ENCODE measurements at regions not wholly inside any gene's neighbourhood (a gene's known extent, or its start where the extent isn't known, plus 50 kb on each side); places are given as distances from the start of the nearest gene placed in this dataset.

GRCh38 chr15:61736790-61737189 lies 323.5 kb downstream of the VPS13C start:
- no peak for DNase-seq

GRCh38 chr15:61731099-61731498 lies 329.1 kb downstream of the VPS13C start:
- DNase-seq: no peak

DNA sequence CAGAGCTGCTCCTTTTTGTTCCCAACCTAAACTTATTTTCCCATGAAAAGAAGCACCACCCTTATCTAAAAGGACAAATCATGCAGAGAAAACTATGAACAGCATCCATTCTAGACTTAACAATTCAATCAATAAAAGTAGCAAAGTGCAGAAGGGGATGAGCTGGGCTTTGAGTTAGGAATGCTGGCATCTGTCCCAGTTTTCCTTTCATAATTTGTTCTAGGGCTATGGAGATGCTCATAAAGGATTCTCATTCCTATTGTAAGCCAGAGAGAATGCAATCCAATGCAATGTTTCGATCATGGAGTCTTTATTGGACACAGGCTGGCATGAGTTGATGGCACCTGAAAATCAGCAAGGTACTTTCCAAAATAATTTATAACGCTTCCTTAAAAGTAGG lies 330.6 kb downstream of the VPS13C start:
- no peak for DNase-seq

- DNase-seq: no peak
These were observed 334.1 kb downstream of the VPS13C start for GRCh38 chr15:61726166-61726565.

- no peak for DNase-seq
These were observed 335.0 kb downstream of the VPS13C start for GRCh38 chr15:61725251-61725650.

DNA sequence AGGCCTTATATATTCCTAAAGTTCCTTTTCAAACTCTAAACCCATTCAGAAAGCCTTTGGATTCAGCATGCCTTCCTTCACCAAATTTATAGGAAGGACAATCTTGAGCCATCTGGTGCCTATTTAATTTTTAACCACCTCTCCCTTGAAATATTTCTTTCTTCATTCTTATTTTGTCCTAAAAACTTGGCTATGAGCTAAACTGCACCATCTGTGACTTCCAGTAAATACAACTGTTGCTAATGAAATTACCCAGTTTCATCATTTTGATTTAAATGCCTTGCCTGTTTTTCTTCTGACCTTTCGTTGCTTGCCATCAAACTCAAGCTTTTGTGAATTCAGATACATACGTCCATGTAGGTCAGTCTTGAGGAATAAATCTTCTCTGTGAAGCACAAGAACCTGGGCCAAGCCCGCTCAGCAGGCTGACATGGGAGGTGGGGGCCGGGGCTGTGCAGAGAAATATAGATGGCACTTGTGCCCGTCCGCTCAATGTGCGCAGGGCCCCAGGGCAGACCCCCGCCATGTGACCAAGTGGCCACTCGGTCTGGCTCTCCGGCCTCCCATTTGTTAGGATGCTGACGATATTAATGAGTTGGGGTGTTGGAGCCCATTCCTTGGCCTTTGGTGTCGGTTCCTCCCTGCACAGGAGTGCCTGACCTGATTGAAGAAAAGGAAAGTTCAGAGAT lies 335.9 kb downstream of the VPS13C start:
- DNase-seq: no peak

- DNase-seq: no peak
These were observed 338.8 kb downstream of the VPS13C start for GRCh38 chr15:61721418-61721817.

DNA sequence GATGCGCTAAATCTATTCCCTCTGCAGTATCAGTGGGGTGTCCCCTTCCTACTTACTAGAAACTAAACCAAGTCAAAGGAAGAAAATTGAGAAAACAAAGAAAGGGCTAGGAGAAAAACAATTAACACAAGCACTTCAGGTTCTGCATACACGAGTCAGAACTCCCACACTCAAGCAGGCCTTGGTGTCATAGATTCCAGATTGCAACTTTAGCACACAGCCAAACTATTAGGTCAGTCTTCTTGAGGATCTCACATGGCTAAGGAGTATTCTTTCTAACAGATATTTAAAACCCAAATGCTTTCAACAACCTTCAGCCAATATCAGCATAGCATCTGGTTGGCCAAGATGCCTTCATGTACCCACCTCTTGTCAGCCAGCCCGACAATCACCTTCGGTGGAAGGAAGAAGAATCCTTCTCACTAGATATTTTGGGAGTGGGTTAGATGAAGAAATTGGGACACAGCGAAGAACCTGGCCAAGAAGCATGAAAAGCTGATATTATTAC lies 340.0 kb downstream of the VPS13C start:
- no peak for DNase-seq

DNA sequence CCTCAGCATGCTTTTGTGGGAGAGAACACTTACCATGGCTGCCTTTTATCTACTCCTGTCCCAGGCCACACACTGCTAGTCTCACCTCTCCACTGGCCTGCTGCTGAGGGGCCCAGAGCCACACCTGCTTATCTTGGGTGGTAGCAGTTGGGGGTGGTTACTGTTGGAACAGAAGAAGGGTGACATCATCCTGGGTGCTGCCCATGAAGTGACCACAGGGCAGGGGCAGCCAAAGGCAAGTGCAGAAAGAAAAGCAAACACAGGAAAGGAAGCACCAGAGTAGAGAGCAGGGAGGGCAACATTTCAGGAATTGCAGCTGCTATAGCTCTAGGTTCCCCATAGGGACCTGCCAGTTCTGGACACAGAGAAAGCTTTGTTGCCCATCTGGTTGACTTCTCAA lies 345.2 kb downstream of the VPS13C start:
- peak; percentile 5 for DNase-seq

GRCh38 chr15:61712129-61712759 lies 348.0 kb downstream of the VPS13C start:
- DNase-seq: no peak

DNA sequence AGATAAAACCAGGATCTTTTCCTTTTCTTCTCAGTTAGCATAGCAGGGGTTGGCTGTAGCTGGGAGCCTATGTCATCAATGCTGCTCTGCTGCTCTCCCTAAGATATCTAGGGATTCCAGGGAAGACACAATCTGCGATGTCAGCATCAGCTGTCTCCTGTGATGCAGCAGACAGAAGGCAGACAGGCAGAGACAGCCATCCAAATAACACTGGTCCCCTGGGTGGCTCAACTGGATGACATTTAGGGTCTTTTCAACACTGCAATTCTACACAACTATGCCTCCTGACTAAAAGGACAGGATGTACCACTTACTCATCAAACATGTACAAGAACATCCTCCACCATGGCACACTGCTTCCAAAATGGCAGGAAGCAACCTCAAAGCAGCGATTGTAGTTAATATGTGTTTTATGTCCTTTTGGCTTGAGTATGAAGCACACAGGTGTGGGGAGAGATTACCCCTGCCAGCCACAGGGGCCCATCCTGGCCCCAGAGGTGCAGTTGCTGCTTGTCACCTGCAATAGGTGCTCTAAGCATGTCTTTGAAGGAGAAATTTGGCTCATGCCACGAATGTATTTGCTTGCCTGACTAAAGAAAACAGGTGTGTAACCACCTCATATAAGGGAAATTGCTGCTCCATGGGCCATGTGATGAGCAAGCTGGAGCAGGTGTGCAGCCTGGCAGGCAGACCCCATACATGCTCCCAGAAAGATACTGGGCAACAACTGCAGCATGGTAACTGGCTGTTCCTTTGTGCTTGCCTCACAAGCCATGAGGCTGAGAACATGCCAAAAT lies 357.8 kb downstream of the VPS13C start:
- no peak for DNase-seq

- no peak for DNase-seq
These were observed 358.8 kb downstream of the VPS13C start for GRCh38 chr15:61701455-61701854.

GRCh38 chr15:61700803-61701202 lies 359.4 kb downstream of the VPS13C start:
- DNase-seq: no peak

- no peak for DNase-seq
These were observed 362.5 kb downstream of the VPS13C start for GRCh38 chr15:61697796-61698195.

DNA sequence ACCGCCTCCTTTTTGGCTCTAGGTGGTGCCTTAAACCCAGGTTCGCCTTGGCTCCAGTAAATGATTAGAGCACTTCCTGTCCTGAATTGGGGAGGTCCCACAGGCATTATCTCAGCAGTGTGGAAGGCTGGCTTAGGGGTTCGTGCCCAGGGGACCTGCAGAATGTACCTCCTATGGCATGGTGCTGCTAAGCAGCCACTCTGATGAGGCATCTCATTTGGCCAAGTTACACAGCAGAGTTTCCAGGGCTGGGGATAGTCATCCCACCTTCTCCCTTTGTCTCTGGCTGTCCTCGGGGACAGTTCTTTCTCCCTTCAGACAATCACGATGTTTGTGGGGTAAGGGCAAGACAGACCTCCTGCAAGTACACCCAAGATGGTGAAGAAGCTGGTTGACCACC lies 371.2 kb downstream of the VPS13C start:
- DNase-seq: no peak

DNA sequence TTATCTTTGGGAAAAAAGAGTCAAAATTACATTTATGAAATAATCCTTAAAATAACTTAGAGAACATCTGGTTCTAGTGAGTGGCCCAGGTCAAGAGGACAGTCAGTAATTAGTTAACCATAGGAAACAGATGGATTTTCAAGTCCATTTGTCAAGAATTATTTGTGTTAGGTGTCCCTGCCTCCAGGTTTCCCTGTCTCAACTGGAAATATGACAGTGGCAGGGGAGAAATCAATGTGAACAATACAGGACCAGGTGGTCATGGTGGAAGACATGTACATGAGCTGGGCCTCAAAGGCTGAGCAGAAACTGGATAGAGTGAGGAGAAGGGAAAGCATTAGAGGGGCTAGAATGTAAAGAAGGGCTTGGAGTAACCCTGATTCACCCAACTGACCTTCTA lies 372.6 kb downstream of the VPS13C start:
- no peak for DNase-seq

DNA sequence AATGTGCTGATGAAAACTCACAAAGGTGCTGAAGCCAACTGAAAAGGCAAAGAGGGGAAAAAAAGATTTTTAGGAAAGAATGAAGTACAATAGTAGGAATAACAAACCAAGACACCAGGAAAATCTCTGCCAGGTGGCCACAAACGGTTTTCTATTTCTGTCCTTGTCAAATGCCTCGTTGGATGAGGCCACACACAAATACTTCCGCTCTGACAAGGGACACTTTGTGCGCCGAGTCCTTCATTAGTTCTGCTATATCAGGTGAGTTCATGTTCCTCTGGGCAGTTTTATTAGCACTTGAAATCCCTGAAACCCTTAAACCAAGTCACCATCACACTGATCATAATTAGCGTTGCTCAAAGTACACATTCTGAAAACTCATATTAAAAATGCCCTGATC lies 373.1 kb downstream of the VPS13C start:
- DNase-seq: no peak

GRCh38 chr15:61685971-61686370 lies 374.3 kb downstream of the VPS13C start:
- DNase-seq: no peak

DNA sequence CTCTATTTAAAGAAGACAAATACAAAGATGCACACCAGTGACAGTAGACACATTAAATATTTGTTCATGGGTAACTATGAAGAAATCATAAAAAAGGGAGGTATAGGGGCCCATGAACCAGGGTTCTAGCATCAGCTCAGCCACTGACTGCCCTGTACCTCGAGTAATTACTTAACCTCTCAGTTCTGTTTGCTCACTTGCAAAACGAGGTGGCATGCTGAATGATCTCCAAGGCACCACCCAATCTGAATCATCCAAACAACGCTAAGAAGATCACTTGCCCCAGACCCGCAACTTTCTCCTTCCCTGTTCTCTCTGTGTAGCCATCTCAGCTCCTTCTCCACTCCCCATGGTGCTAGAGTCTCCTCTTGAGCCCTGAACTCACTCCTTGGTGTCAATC lies 374.7 kb downstream of the VPS13C start:
- no peak for DNase-seq

- no peak for DNase-seq
These were observed 375.3 kb downstream of the VPS13C start for GRCh38 chr15:61684749-61685467.

GRCh38 chr15:61682891-61683735 lies 377.1 kb downstream of the VPS13C start:
- no peak for DNase-seq

GRCh38 chr15:61681676-61682075 lies 378.6 kb downstream of the VPS13C start:
- no peak for DNase-seq

All from NCI-H226 (cell line).